Ecto neural progenitor cell (in vitro differentiated cells): ENCODE measurements at regions not wholly inside any gene's neighbourhood (a gene's known extent, or its start where the extent isn't known, plus 50 kb on each side); places are given as distances from the start of the nearest gene placed in this dataset.

Experiments
- DNase-seq: peaks from one replicate; pipeline ENCODE4 v3.0.0-alpha.2; 2018; ENCODE audit warnings: low spot score

- no peak for DNase-seq
These were observed 282.1 kb upstream of the ATP10B start for GRCh38 chr5:161134083-161134482.

GRCh38 chr5:161115941-161116340 is 263.9 kb upstream of the ATP10B start:
- no peak for DNase-seq

GRCh38 chr5:161112371-161112770 is 260.4 kb upstream of the ATP10B start:
- no peak for DNase-seq

- DNase-seq, result no peak
These were observed 253.5 kb upstream of the ATP10B start for GRCh38 chr5:161105525-161105924.

GRCh38 chr5:161098516-161098915 is 246.5 kb upstream of the ATP10B start:
- no peak for DNase-seq

- no peak for DNase-seq
These were observed 244.6 kb upstream of the ATP10B start for GRCh38 chr5:161096581-161096980.

- DNase-seq, result no peak
These were observed 243.9 kb upstream of the ATP10B start for GRCh38 chr5:161095953-161096352.

GRCh38 chr5:161094411-161094810 is 242.4 kb upstream of the ATP10B start:
- DNase-seq, result no peak

- DNase-seq, result no peak
These were observed 241.1 kb upstream of the ATP10B start for GRCh38 chr5:161093100-161093499.

- no peak for DNase-seq
These were observed 237.6 kb upstream of the ATP10B start for GRCh38 chr5:161089569-161089968.

- no peak for DNase-seq
These were observed 234.4 kb upstream of the ATP10B start for GRCh38 chr5:161086461-161086860.

GRCh38 chr5:161085056-161085455 is 233.0 kb upstream of the ATP10B start:
- no peak for DNase-seq

GRCh38 chr5:161084115-161084514 is 232.1 kb upstream of the ATP10B start:
- no peak for DNase-seq

- no peak for DNase-seq
These were observed 226.8 kb upstream of the ATP10B start for GRCh38 chr5:161078793-161079192.

GRCh38 chr5:161077936-161078545 is 226.0 kb upstream of the ATP10B start:
- DNase-seq, result no peak

GRCh38 chr5:161077496-161077895 is 225.5 kb upstream of the ATP10B start:
- no peak for DNase-seq

- no peak for DNase-seq
These were observed 212.8 kb upstream of the ATP10B start for GRCh38 chr5:161064781-161065180.

GRCh38 chr5:161064297-161064696 is 212.3 kb upstream of the ATP10B start:
- no peak for DNase-seq

GRCh38 chr5:161058781-161059180 is 206.8 kb upstream of the ATP10B start:
- no peak for DNase-seq

GRCh38 chr5:161051920-161052500 is 200.0 kb upstream of the ATP10B start:
- no peak for DNase-seq

- no peak for DNase-seq
These were observed 195.0 kb upstream of the ATP10B start for GRCh38 chr5:161047024-161047423.

GRCh38 chr5:161042862-161043261 is 190.9 kb upstream of the ATP10B start:
- no peak for DNase-seq

GRCh38 chr5:161042443-161042842 is 190.4 kb upstream of the ATP10B start:
- DNase-seq, result no peak

GRCh38 chr5:161040818-161041217 is 188.8 kb upstream of the ATP10B start:
- DNase-seq, result no peak
